Keratinocyte (primary cell): ENCODE measurements at regions not wholly inside any gene's neighbourhood (a gene's known extent, or its start where the extent isn't known, plus 50 kb on each side); places are given as distances from the start of the nearest gene placed in this dataset.

Experiments
- DNase-seq: peaks from one replicate; pipeline ENCODE4 v3.0.0-alpha.2; 2011; ENCODE audit warnings: low read depth, missing footprints, low spot score
- FAIRE-seq: peaks from 2 replicates; lab custom pipeline; 2011; peaks lifted over from hg19 to GRCh38; lab: Jason Lieb, UNC
- H2AFZ ChIP-seq: 2 replicates; pipeline ENCODE4 v1.6.0; 2012; ENCODE audit warnings: low read length, control low read depth, inconsistent platforms; ENCODE audit not compliant: control insufficient read depth
- H3K27ac ChIP-seq: 2 replicates; pipeline ENCODE4 v1.5.1; 2011; ENCODE audit warnings: low read length; ENCODE audit not compliant: control insufficient read depth, insufficient read depth
- H3K27me3 ChIP-seq: 3 replicates; pipeline ENCODE4 v1.6.0; 2011; ENCODE audit warnings: low read length; ENCODE audit not compliant: control insufficient read depth, insufficient read depth; ENCODE audit errors: extremely low read depth
- H3K36me3 ChIP-seq, 2 experiments: 2 replicates in 1 of 2; 3 replicates in 1 of 2; pipeline ENCODE4 v1.5.1; 2011; ENCODE audit warnings: low read length in 2 of 2, mild to moderate bottlenecking in 1 of 2; ENCODE audit not compliant: control insufficient read depth in 2 of 2, insufficient read depth in 2 of 2; ENCODE audit errors: extremely low read depth in 1 of 2
- H3K4me1 ChIP-seq: 3 replicates; pipeline ENCODE4 v1.5.1; 2011; ENCODE audit warnings: low read length; ENCODE audit not compliant: control insufficient read depth, insufficient read depth; ENCODE audit errors: extremely low read depth
- H3K4me2 ChIP-seq: 3 replicates; pipeline ENCODE4 v1.6.0; 2011; ENCODE audit warnings: low read depth, low read length; ENCODE audit not compliant: control insufficient read depth, insufficient read depth; ENCODE audit errors: extremely low read depth
- H3K4me3 ChIP-seq, 3 experiments: fragments of 200-600 bp in 1 of 3; sonication (generic) in 1 of 3; 2 replicates in 2 of 3; 3 replicates in 1 of 3; pipeline ENCODE4 v1.5.1; 2011 to 2016; ENCODE audit warnings: low read length in 3 of 3, mild to moderate bottlenecking in 3 of 3, control low read depth in 2 of 3, inconsistent platforms in 1 of 3, low read depth in 1 of 3, mixed read lengths in 1 of 3, mixed run types in 1 of 3, moderate library complexity in 1 of 3; ENCODE audit not compliant: control insufficient read depth in 2 of 3, insufficient read depth in 2 of 3; ENCODE audit errors: extremely low read depth in 1 of 3
- H3K79me2 ChIP-seq: 2 replicates; pipeline ENCODE4 v1.6.0; 2012; ENCODE audit warnings: low read length; ENCODE audit not compliant: control insufficient read depth, insufficient read depth
- H3K9ac ChIP-seq: 3 replicates; pipeline ENCODE4 v1.6.0; 2011; ENCODE audit warnings: low read length; ENCODE audit not compliant: control insufficient read depth, insufficient read depth; ENCODE audit errors: extremely low read depth
- H3K9me1 ChIP-seq: 3 replicates; pipeline ENCODE4 v1.6.0; 2011; ENCODE audit warnings: low read length; ENCODE audit not compliant: control insufficient read depth, insufficient read depth; ENCODE audit errors: extremely low read depth
- H3K9me3 ChIP-seq: 2 replicates; pipeline ENCODE4 v1.5.1; 2012; ENCODE audit warnings: low read depth, low read length; ENCODE audit not compliant: control insufficient read depth
- H4K20me1 ChIP-seq: 3 replicates; pipeline ENCODE4 v1.6.0; 2011; ENCODE audit warnings: low read length; ENCODE audit not compliant: control insufficient read depth, insufficient read depth; ENCODE audit errors: extremely low read depth
- CTCF ChIP-seq, 3 experiments: IDR thresholded peaks in 1 of 3; conservative IDR thresholded peaks in 1 of 3; optimal IDR thresholded peaks in 1 of 3; 2 replicates in 2 of 3; 3 replicates in 1 of 3; pipeline versions ENCODE3 to v1.5.1; 2011; ENCODE audit warnings: low read length in 3 of 3, mild to moderate bottlenecking in 3 of 3, moderate library complexity in 2 of 3, control low read depth in 1 of 3, inconsistent platforms in 1 of 3; ENCODE audit not compliant: insufficient read depth in 2 of 3; ENCODE audit errors: extremely low read depth in 1 of 3
- EZH2 ChIP-seq: IDR thresholded peaks from one replicate; pipeline ENCODE4 v1.6.1; 2012; ENCODE audit warnings: inconsistent platforms, mild to moderate bottlenecking, low read length, moderate library complexity
- dilution Hi-C: fragments of 300-500 bp; cut with MboI; formaldehyde crosslinking; loops from one replicate; pipeline ENCODE4 v1.7.0; 2020; ENCODE audit warnings: low sequenced_read_pairs; ENCODE audit not compliant: extremely low pct_ligation_motif_present

GRCh38 chrX:137858106-137858505 lies 292.2 kb downstream of the ZIC3 start:
- TF ChIP-seq CTCF (optimal IDR thresholded peaks at IDR 0.05 in 1 of 3, IDR thresholded peaks at IDR 0.05 in 1 of 3, conservative IDR thresholded peaks at IDR 0.05 in 1 of 3; ENCODE audit: extremely low read depth in 1 of 3, insufficient read depth in 2 of 3, low read length in 3 of 3) (no peak), EZH2 (no peak)
- no peaks in the 10 kb centered on the region for H3K36me3 ChIP-seq
- H3K79me2 ChIP-seq = no peaks in the 10 kb centered on the region
- no peaks in the 10 kb centered on the region for H3K4me1 ChIP-seq
- no peak overlapping the region for H3K4me2 ChIP-seq
- H3K9me1 ChIP-seq = no peaks in the 10 kb centered on the region
- FAIRE-seq (no peak), DNase-seq (no peak)
- no peak overlapping the region for H3K4me3 ChIP-seq
- dilution Hi-C loops = no loop called here
- no peak overlapping the region for H3K9ac ChIP-seq
- H2AFZ ChIP-seq = no peak overlapping the region
- H3K9me3 ChIP-seq = no peaks in the 10 kb centered on the region
- no peaks in the 10 kb centered on the region for H4K20me1 ChIP-seq
- H3K27ac ChIP-seq = no peak overlapping the region
- no peaks in the 10 kb centered on the region for H3K27me3 ChIP-seq

GRCh38 chrX:137878401-137878800 lies 312.5 kb downstream of the ZIC3 start:
- Histone ChIP-seq H3K27ac (no peak overlapping the region), H3K9me3 (no peaks in the 10 kb centered on the region), H3K79me2 (no peaks in the 10 kb centered on the region), H2AFZ (no peak overlapping the region), H3K4me1 (no peaks in the 10 kb centered on the region), H3K4me2 (no peak overlapping the region), H3K4me3 (no peak overlapping the region), H3K9me1 (no peaks in the 10 kb centered on the region), H3K9ac (no peak overlapping the region), H3K27me3 (no peaks in the 10 kb centered on the region), H3K36me3 (no peaks in the 10 kb centered on the region), H4K20me1 (no peaks in the 10 kb centered on the region)
- DNase-seq = no peak
- dilution Hi-C loops = no loop called here
- TF ChIP-seq EZH2 = no peak
- TF ChIP-seq CTCF (optimal IDR thresholded peaks at IDR 0.05 in 1 of 3, IDR thresholded peaks at IDR 0.05 in 1 of 3, conservative IDR thresholded peaks at IDR 0.05 in 1 of 3; ENCODE audit: extremely low read depth in 1 of 3, insufficient read depth in 2 of 3, low read length in 3 of 3) = no peak
- no peak for FAIRE-seq
